WTC11 (cell line): ENCODE measurements at regions not wholly inside any gene's neighbourhood (a gene's known extent, or its start where the extent isn't known, plus 50 kb on each side); places are given as distances from the start of the nearest gene placed in this dataset.

Experiments used
- ATAC-seq: fragments of 200-7000 bp; cut with Tn5 transposase; 2 replicates; pipeline ENCODE4 v1.10.0; 2021; ENCODE audit warnings: mild to moderate bottlenecking, moderate library complexity
- CTCF ChIA-PET: fragments of 300-600 bp; sonication (Branson Sonifier 250); formaldehyde crosslinking; loops from one replicate; lab custom pipeline; 2021; ENCODE audit warnings: antibody characterized with exemption; lab: Charles Lee
- POLR2A ChIA-PET: fragments of 350-600 bp; sonication (Branson Sonifier 250); formaldehyde crosslinking; loops from one replicate; lab custom pipeline; 2021; ENCODE audit warnings: antibody characterized with exemption; lab: Charles Lee
- DNase-seq: peaks from one replicate; pipeline ENCODE4 v3.0.0; 2021; ENCODE audit warnings: low spot score
- H3K27ac Mint-ChIP-seq: 2 replicates; pipeline ENCODE4 v1.8.0; 2021; ENCODE audit warnings: mixed read lengths
- H3K27me3 Mint-ChIP-seq: 2 replicates; pipeline ENCODE4 v1.8.0; 2021; ENCODE audit warnings: low read depth, mild to moderate bottlenecking, moderate library complexity, mixed read lengths
- H3K36me3 Mint-ChIP-seq: 2 replicates; pipeline ENCODE4 v1.8.0; 2021; ENCODE audit warnings: mixed read lengths
- H3K4me1 Mint-ChIP-seq: 2 replicates; pipeline ENCODE4 v1.8.0; 2022; ENCODE audit warnings: mixed read lengths
- H3K4me3 Mint-ChIP-seq: 2 replicates; pipeline ENCODE4 v1.8.0; 2021; ENCODE audit warnings: mild to moderate bottlenecking, moderate library complexity, mixed read lengths
- H3K9me3 Mint-ChIP-seq: 2 replicates; pipeline ENCODE4 v1.8.0; 2021; ENCODE audit warnings: mixed read lengths
- E2F5 ChIP-seq: sonication (generic); formaldehyde crosslinking; IDR thresholded peaks from 2 replicates; pipeline ENCODE4 v1.8.1; 2022; ENCODE audit warnings: mild to moderate bottlenecking, moderate library complexity, missing genetic modification reagents
- ETV6 ChIP-seq: sonication (generic); formaldehyde crosslinking; IDR thresholded peaks from 2 replicates; pipeline ENCODE4 v1.8.1; 2022; ENCODE audit warnings: mild to moderate bottlenecking, missing genetic modification reagents
- NR3C1 ChIP-seq: sonication (generic); formaldehyde crosslinking; conservative IDR thresholded peaks from 2 replicates; pipeline ENCODE4 v1.8.1; 2023; ENCODE audit warnings: low read depth, mild to moderate bottlenecking, missing genetic modification reagents
- PRDM15 ChIP-seq: sonication (generic); formaldehyde crosslinking; IDR thresholded peaks from 2 replicates; pipeline ENCODE4 v1.8.0; 2022; ENCODE audit warnings: missing genetic modification reagents
- SMAD4 ChIP-seq: sonication (generic); formaldehyde crosslinking; IDR thresholded peaks from 2 replicates; pipeline ENCODE4 v1.8.0; 2022; ENCODE audit warnings: mild to moderate bottlenecking, missing genetic modification reagents
- TCF7 ChIP-seq: sonication (generic); formaldehyde crosslinking; IDR thresholded peaks from 2 replicates; pipeline ENCODE4 v1.8.0; 2022; ENCODE audit warnings: mild to moderate bottlenecking, low read depth, missing genetic modification reagents, moderate library complexity
- TP53 ChIP-seq: sonication (generic); formaldehyde crosslinking; IDR thresholded peaks from 2 replicates; pipeline ENCODE4 v1.8.1; 2023; ENCODE audit warnings: mild to moderate bottlenecking, missing genetic modification reagents
- ZNF138 ChIP-seq: sonication (generic); formaldehyde crosslinking; conservative IDR thresholded peaks from 2 replicates; pipeline ENCODE4 v1.8.1; 2022; ENCODE audit warnings: mild to moderate bottlenecking, moderate library complexity, missing genetic modification reagents
- ZNF396 ChIP-seq: fragments of 250-450 bp; sonication (Bioruptor Pico); IDR thresholded peaks from 2 replicates; pipeline ENCODE4 v1.8.0; 2021; ENCODE audit warnings: mild to moderate bottlenecking, moderate library complexity, borderline replicate concordance
- ZNF423 ChIP-seq: fragments of 250-450 bp; sonication (Bioruptor Pico); IDR thresholded peaks from 2 replicates; pipeline ENCODE4 v2.1.2; 2022; ENCODE audit warnings: mild to moderate bottlenecking, moderate library complexity
- TF ChIP-seq, protein P1 (sequence below): fragments of 250-450 bp; sonication (Bioruptor Pico); IDR thresholded peaks from 2 replicates; pipeline ENCODE4 v1.9.0; 2021; ENCODE audit warnings: moderate library complexity, mild to moderate bottlenecking, inconsistent platforms, borderline replicate concordance
- TF ChIP-seq, protein P2 (sequence below): sonication (generic); formaldehyde crosslinking; conservative IDR thresholded peaks from 2 replicates; pipeline ENCODE4 v1.8.1; 2023; ENCODE audit warnings: mild to moderate bottlenecking, low read depth, missing genetic modification reagents, moderate library complexity
- TF ChIP-seq, protein P3 (sequence below): fragments of 250-450 bp; sonication (Bioruptor Pico); IDR thresholded peaks from 2 replicates; pipeline ENCODE4 v1.9.0; 2021; ENCODE audit warnings: mild to moderate bottlenecking, borderline replicate concordance
- TF ChIP-seq, protein P4 (sequence below): fragments of 200-600 bp; IDR thresholded peaks from 2 replicates; pipeline ENCODE4 v1.8.0; 2022; ENCODE audit warnings: antibody characterized with exemption
- TF ChIP-seq, protein P5 (sequence below): sonication (generic); formaldehyde crosslinking; IDR thresholded peaks from 2 replicates; pipeline ENCODE4 v1.8.1; 2022; ENCODE audit warnings: low read depth, mild to moderate bottlenecking, moderate library complexity, missing genetic modification reagents, borderline replicate concordance

- TF ChIP-seq SMAD4 (CRISPR knock-in tag) (no peak), ZNF396 (CRISPR knock-in tag) (no peak), ETV6 (CRISPR knock-in tag) (no peak), PRDM15 (no peak), E2F5 (CRISPR knock-in tag) (no peak), TCF7 (no peak)
- TF ChIP-seq, protein P1, sequence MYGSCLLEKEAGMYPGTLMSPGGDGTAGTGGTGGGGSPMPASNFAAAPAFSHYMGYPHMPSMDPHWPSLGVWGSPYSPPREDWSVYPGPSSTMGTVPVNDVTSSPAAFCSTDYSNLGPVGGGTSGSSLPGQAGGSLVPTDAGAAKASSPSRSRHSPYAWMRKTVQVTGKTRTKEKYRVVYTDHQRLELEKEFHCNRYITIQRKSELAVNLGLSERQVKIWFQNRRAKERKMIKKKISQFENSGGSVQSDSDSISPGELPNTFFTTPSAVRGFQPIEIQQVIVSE (CRISPR knock-in tag): no peak
- TF ChIP-seq, protein P2, sequence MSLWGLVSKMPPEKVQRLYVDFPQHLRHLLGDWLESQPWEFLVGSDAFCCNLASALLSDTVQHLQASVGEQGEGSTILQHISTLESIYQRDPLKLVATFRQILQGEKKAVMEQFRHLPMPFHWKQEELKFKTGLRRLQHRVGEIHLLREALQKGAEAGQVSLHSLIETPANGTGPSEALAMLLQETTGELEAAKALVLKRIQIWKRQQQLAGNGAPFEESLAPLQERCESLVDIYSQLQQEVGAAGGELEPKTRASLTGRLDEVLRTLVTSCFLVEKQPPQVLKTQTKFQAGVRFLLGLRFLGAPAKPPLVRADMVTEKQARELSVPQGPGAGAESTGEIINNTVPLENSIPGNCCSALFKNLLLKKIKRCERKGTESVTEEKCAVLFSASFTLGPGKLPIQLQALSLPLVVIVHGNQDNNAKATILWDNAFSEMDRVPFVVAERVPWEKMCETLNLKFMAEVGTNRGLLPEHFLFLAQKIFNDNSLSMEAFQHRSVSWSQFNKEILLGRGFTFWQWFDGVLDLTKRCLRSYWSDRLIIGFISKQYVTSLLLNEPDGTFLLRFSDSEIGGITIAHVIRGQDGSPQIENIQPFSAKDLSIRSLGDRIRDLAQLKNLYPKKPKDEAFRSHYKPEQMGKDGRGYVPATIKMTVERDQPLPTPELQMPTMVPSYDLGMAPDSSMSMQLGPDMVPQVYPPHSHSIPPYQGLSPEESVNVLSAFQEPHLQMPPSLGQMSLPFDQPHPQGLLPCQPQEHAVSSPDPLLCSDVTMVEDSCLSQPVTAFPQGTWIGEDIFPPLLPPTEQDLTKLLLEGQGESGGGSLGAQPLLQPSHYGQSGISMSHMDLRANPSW (CRISPR knock-in tag): no peak
- TF ChIP-seq, protein P3, sequence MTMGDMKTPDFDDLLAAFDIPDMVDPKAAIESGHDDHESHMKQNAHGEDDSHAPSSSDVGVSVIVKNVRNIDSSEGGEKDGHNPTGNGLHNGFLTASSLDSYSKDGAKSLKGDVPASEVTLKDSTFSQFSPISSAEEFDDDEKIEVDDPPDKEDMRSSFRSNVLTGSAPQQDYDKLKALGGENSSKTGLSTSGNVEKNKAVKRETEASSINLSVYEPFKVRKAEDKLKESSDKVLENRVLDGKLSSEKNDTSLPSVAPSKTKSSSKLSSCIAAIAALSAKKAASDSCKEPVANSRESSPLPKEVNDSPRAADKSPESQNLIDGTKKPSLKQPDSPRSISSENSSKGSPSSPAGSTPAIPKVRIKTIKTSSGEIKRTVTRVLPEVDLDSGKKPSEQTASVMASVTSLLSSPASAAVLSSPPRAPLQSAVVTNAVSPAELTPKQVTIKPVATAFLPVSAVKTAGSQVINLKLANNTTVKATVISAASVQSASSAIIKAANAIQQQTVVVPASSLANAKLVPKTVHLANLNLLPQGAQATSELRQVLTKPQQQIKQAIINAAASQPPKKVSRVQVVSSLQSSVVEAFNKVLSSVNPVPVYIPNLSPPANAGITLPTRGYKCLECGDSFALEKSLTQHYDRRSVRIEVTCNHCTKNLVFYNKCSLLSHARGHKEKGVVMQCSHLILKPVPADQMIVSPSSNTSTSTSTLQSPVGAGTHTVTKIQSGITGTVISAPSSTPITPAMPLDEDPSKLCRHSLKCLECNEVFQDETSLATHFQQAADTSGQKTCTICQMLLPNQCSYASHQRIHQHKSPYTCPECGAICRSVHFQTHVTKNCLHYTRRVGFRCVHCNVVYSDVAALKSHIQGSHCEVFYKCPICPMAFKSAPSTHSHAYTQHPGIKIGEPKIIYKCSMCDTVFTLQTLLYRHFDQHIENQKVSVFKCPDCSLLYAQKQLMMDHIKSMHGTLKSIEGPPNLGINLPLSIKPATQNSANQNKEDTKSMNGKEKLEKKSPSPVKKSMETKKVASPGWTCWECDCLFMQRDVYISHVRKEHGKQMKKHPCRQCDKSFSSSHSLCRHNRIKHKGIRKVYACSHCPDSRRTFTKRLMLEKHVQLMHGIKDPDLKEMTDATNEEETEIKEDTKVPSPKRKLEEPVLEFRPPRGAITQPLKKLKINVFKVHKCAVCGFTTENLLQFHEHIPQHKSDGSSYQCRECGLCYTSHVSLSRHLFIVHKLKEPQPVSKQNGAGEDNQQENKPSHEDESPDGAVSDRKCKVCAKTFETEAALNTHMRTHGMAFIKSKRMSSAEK (CRISPR knock-in tag): no peak
- Mint-ChIP-seq H3K27ac (no peak overlapping the region), H3K9me3 (peaks cover 12% of the 10 kb centered on the region), H3K27me3 (no peaks in the 10 kb centered on the region), H3K4me3 (no peak overlapping the region), H3K36me3 (peaks cover 6% of the 10 kb centered on the region), H3K4me1 (peaks cover 5% of the 10 kb centered on the region; the same call in 1 of the 2 replicates)
- no peak for ATAC-seq
- POLR2A ChIA-PET: no interaction called here
- CTCF ChIA-PET: no interaction called here
- no peak for DNase-seq
Measured at GRCh38 chr6:156351346-156351966, 425.7 kb upstream of the ARID1B start.

DNA sequence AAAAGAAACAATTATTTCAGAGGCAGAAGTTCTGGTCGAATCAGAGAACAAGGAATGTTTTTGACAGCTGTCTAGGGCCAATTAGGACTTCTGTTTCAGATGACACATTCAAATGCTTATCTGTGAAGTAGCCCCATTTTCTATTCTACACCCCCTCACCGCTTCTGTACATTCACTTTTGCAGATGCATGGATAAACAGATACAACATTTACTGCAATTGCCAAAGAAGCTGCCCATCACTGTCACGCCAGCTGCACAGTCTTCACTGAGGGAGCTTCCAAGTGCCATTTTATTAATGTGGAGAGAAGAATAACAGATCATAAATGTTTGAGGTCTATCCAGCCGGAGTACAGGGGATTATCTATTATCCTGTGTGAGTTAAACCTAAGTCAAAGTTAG, 426.8 kb upstream of the ARID1B start:
- Mint-ChIP-seq H3K27me3 (no peaks in the 10 kb centered on the region), H3K4me1 (peaks cover 5% of the 10 kb centered on the region; the same call in 1 of the 2 replicates), H3K27ac (no peak overlapping the region), H3K9me3 (peaks cover 7% of the 10 kb centered on the region), H3K4me3 (no peak overlapping the region), H3K36me3 (peaks cover under 1% of the 10 kb centered on the region; the same call in 1 of the 2 replicates)
- DNase-seq (no peak), ATAC-seq (no peak)
- POLR2A ChIA-PET: no interaction called here
- CTCF ChIA-PET: no interaction called here
- no peak for TF ChIP-seq NR3C1
- TF ChIP-seq TP53: no peak
- no peak for TF ChIP-seq ZNF138
- no peak for TF ChIP-seq ZNF423 (CRISPR knock-in tag)
- TF ChIP-seq, protein P4, sequence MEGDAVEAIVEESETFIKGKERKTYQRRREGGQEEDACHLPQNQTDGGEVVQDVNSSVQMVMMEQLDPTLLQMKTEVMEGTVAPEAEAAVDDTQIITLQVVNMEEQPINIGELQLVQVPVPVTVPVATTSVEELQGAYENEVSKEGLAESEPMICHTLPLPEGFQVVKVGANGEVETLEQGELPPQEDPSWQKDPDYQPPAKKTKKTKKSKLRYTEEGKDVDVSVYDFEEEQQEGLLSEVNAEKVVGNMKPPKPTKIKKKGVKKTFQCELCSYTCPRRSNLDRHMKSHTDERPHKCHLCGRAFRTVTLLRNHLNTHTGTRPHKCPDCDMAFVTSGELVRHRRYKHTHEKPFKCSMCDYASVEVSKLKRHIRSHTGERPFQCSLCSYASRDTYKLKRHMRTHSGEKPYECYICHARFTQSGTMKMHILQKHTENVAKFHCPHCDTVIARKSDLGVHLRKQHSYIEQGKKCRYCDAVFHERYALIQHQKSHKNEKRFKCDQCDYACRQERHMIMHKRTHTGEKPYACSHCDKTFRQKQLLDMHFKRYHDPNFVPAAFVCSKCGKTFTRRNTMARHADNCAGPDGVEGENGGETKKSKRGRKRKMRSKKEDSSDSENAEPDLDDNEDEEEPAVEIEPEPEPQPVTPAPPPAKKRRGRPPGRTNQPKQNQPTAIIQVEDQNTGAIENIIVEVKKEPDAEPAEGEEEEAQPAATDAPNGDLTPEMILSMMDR: no peak
- TF ChIP-seq, protein P2 (CRISPR knock-in tag): no peak
- TF ChIP-seq, protein P5, sequence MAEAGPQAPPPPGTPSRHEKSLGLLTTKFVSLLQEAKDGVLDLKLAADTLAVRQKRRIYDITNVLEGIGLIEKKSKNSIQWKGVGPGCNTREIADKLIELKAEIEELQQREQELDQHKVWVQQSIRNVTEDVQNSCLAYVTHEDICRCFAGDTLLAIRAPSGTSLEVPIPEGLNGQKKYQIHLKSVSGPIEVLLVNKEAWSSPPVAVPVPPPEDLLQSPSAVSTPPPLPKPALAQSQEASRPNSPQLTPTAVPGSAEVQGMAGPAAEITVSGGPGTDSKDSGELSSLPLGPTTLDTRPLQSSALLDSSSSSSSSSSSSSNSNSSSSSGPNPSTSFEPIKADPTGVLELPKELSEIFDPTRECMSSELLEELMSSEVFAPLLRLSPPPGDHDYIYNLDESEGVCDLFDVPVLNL: no peak
